ENCODE measurements at regions not wholly inside any gene's neighbourhood (a gene's known extent, or its start where the extent isn't known, plus 50 kb on each side); places are given as distances from the start of the nearest gene placed in this dataset.

GRCh38 chr13:50678464-50679162 lies 164.9 kb downstream of the DLEU7 start:
- H3K9me3 Mint-ChIP-seq = peaks cover 4% of the 10 kb centered on the region
- DNase-seq = no peak
- peak overlapping the region; percentile 73 for H3K27ac Mint-ChIP-seq
- no peak for TF ChIP-seq CTCF (IDR thresholded peaks at IDR 0.05)
- H3K4me3 Mint-ChIP-seq = no peak overlapping the region
- H3K36me3 Mint-ChIP-seq (ENCODE audit: low read depth) = peaks cover 7% of the 10 kb centered on the region
- H3K4me1 Mint-ChIP-seq = peaks cover 31% of the 10 kb centered on the region
- peaks cover 3% of the 10 kb centered on the region for H3K27me3 Mint-ChIP-seq (ENCODE audit: low read depth, poor library complexity)

DNA sequence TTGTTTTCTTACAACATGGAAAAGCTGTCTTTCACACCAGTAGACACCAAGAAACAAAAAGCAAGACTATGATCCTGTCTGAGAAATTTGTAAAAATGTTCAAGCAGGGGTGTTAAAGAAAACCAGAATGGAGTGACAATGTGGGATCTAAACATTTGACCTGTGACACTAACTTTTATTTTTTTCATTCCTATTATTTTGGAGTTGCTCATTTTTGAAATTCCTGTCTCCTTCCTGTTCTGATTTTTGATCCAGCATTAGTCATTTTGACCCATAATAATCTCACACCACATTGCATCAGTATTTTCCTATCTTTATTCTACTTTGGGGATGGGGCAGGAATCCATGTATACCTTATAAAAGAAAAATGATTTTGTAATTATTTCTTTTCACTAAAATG lies 164.2 kb downstream of the DLEU7 start:
- peaks cover 3% of the 10 kb centered on the region for H3K27me3 Mint-ChIP-seq (ENCODE audit: low read depth, poor library complexity)
- no peak for DNase-seq
- no peak overlapping the region for H3K27ac Mint-ChIP-seq
- no peak for TF ChIP-seq CTCF (IDR thresholded peaks at IDR 0.05)
- peaks cover 31% of the 10 kb centered on the region for H3K4me1 Mint-ChIP-seq
- H3K36me3 Mint-ChIP-seq (ENCODE audit: low read depth) = peaks cover 10% of the 10 kb centered on the region
- H3K4me3 Mint-ChIP-seq = no peak overlapping the region
- peaks cover 4% of the 10 kb centered on the region for H3K9me3 Mint-ChIP-seq

DNA sequence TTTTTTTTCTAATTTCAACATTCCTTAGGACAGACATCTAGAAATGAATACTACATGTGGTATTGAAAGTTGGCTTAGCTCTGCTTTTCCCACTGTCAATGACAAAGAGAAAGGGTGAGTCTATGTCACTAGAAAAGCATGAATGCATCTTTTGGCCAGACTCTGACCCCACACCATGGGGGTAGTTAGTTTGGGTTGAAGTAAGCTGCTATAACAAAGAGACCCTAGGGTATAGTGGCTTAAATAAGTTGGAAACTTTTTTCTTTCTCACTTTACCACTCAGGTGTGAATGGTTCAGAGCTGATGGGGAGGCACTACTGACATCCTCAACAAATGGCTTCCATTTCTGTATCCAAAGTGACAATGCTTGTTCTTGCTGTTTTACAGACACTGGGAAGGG lies 161.5 kb downstream of the DLEU7 start:
- peaks cover 4% of the 10 kb centered on the region for H3K9me3 Mint-ChIP-seq
- H3K4me3 Mint-ChIP-seq = no peak overlapping the region
- DNase-seq = no peak
- H3K27me3 Mint-ChIP-seq (ENCODE audit: low read depth, poor library complexity) = peaks cover 3% of the 10 kb centered on the region
- H3K27ac Mint-ChIP-seq = no peak overlapping the region
- no peak for TF ChIP-seq CTCF (IDR thresholded peaks at IDR 0.05)
- peaks cover 17% of the 10 kb centered on the region for H3K36me3 Mint-ChIP-seq (ENCODE audit: low read depth)
- H3K4me1 Mint-ChIP-seq = peaks cover 26% of the 10 kb centered on the region

DNA sequence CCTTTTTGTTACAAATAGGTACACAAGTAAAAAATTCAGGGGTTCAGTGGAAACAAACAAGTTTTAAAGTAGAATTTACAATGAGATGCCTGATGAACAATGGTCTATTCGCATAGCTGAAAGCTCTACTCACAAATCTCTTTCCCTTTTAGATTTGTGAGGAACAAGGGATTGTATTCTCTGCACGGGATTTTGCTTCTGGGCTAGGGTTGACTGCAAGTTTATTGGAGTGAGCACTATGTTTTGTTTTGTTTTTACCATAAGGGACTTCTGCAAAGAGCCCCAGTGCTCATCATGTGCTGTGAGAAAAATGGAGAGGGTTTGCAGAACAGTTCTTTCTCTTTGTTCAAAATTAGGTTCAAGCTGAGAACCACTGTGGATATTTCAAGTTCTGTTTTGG lies 160.5 kb downstream of the DLEU7 start:
- peaks cover 3% of the 10 kb centered on the region for H3K27me3 Mint-ChIP-seq (ENCODE audit: low read depth, poor library complexity)

DNA sequence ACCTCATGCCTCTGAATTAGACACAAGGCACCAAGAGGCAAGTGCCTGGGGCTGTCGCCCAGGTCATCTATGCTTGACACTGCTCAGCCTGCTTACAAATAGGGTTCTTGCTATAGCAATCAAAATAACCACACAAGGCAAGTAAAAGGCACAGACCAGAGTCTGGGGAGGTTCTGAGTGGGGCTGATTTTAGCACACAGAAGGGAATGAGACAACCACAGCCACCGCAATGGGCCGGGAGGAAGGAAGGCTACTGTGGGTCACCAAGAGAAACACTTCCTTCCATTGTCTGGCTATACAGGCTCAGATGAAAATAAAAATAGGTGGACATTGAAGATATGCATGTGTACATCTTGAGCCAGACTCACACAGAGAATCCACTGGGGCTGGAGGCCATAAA lies 159.1 kb downstream of the DLEU7 start:
- peak overlapping the region; percentile 54 for H3K27ac Mint-ChIP-seq
- H3K27me3 Mint-ChIP-seq (ENCODE audit: low read depth, poor library complexity) = peaks cover 3% of the 10 kb centered on the region
- peaks cover 19% of the 10 kb centered on the region for H3K36me3 Mint-ChIP-seq (ENCODE audit: low read depth)
- H3K4me3 Mint-ChIP-seq = no peak overlapping the region
- H3K9me3 Mint-ChIP-seq = peaks cover 4% of the 10 kb centered on the region
- no peak for DNase-seq
- H3K4me1 Mint-ChIP-seq = peaks cover 8% of the 10 kb centered on the region
- TF ChIP-seq CTCF (IDR thresholded peaks at IDR 0.05) = no peak

More for the DNA sequence above, 160.5 kb downstream of the DLEU7 start:
- Mint-ChIP-seq H3K9me3 (peaks cover 4% of the 10 kb centered on the region), H3K4me1 (peaks cover 16% of the 10 kb centered on the region), H3K36me3 (ENCODE audit: low read depth) (peaks cover 19% of the 10 kb centered on the region), H3K27ac (no peak overlapping the region), H3K4me3 (no peak overlapping the region)
- DNase-seq = no peak
- TF ChIP-seq CTCF (IDR thresholded peaks at IDR 0.05) = no peak

DNA sequence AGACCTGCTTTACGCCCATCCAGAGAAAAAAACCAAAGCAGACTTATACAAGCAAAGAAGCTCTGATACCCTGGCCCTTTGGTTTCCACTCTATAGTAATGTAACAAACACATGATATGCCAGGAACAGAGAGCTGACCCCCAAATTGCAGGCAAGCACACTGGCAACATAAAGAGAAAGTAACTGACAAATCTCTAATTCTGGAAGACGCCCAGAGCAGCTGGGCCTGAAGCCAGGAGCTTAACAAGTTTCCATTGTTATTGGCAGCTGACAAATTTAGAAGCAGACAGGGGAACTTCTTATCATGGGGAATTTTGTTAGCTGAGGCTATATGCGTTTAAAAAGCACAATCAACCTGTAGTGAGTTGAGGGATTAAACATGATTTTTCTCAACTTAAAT lies 158.0 kb downstream of the DLEU7 start:
- DNase-seq = no peak
- Mint-ChIP-seq H3K4me1 (peaks cover 9% of the 10 kb centered on the region), H3K27ac (peak overlapping the region; percentile 31), H3K4me3 (no peak overlapping the region), H3K36me3 (ENCODE audit: low read depth) (peaks cover 19% of the 10 kb centered on the region), H3K27me3 (ENCODE audit: low read depth, poor library complexity) (no peaks in the 10 kb centered on the region), H3K9me3 (peaks cover 4% of the 10 kb centered on the region)
- no peak for TF ChIP-seq CTCF (IDR thresholded peaks at IDR 0.05)

All from nephron progenitor cell (in vitro differentiated cells).